Upper lobe of right lung (tissue), 1 donor: ENCODE measurements at regions not wholly inside any gene's neighbourhood (a gene's known extent, or its start where the extent isn't known, plus 50 kb on each side); places are given as distances from the start of the nearest gene placed in this dataset.
A peak's percentile ranks its signal among the peaks of the same experiment; 100 is the strongest.
"Not testable (repeated sequence)": the region's sequence is repeated elsewhere in the genome, so short reads cannot be mapped to it uniquely, and the experiment has no call there.

Experiments
- ATAC-seq: fragments of 200-7000 bp; cut with Tn5 transposase; one replicate; pipeline ENCODE4 v1.9.1; 2020; ENCODE audit warnings: mild to moderate bottlenecking, moderate library complexity
- DNase-seq: peaks from one replicate; pipeline ENCODE4 v3.0.0-alpha.2; 2020
- H3K27ac ChIP-seq: fragments of 200-600 bp; one replicate; pipeline ENCODE4 v1.8.0; 2022
- H3K27me3 ChIP-seq: fragments of 200-600 bp; one replicate; pipeline ENCODE4 v1.8.0; 2022; ENCODE audit warnings: mild to moderate bottlenecking
- H3K36me3 ChIP-seq: fragments of 200-600 bp; one replicate; pipeline ENCODE4 v1.8.0; 2022
- H3K4me1 ChIP-seq: fragments of 200-600 bp; one replicate; pipeline ENCODE4 v1.8.0; 2022
- H3K4me3 ChIP-seq: fragments of 200-600 bp; one replicate; pipeline ENCODE4 v1.8.0; 2022; ENCODE audit warnings: mild to moderate bottlenecking
- H3K9me3 ChIP-seq: fragments of 200-600 bp; one replicate; pipeline ENCODE4 v1.8.0; 2022
- intact Hi-C: fragments of 100-400 bp; cut with DNase I; formaldehyde crosslinking; loops from one replicate; pipeline ENCODE4 v1.11.0; 2022
- TF ChIP-seq, protein P1 (sequence below): fragments of 200-600 bp; IDR thresholded peaks from one replicate; pipeline ENCODE4 v1.8.0; 2022; ENCODE audit warnings: antibody characterized with exemption
- donor health status: DM: no; HTN: yes; CAD: no; lungs with severe emphysema.

DNA sequence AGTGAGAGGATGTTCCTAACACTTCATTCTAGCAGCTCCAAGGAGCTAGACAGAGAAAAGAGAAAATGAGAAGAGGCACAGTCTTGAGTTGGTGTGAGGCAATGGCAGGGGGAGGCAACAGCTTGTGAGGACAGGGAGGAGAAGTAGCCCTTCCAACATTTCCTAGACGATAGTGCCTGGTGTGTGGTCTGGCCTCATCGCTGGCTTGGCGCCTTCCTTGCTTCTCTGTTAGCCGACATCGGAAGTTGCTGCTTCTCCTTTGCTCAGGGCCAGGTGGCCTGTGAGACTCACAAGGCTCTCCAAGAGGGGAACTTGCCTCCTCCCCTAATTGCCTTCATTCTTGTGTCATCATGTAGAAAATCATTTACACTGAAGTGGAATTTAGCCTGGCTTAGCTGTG is 208.7 kb downstream of the MAP2K4 start:
- Histone ChIP-seq H3K27ac (no peak overlapping the region), H3K9me3 (no peaks in the 10 kb centered on the region), H3K27me3 (no peaks in the 10 kb centered on the region), H3K4me3 (no peak overlapping the region), H3K4me1 (no peaks in the 10 kb centered on the region), H3K36me3 (no peaks in the 10 kb centered on the region)
- ATAC-seq = peak; percentile 41
- DNase-seq = no peak
- intact Hi-C loops = no loop called here
- TF ChIP-seq, protein P1, sequence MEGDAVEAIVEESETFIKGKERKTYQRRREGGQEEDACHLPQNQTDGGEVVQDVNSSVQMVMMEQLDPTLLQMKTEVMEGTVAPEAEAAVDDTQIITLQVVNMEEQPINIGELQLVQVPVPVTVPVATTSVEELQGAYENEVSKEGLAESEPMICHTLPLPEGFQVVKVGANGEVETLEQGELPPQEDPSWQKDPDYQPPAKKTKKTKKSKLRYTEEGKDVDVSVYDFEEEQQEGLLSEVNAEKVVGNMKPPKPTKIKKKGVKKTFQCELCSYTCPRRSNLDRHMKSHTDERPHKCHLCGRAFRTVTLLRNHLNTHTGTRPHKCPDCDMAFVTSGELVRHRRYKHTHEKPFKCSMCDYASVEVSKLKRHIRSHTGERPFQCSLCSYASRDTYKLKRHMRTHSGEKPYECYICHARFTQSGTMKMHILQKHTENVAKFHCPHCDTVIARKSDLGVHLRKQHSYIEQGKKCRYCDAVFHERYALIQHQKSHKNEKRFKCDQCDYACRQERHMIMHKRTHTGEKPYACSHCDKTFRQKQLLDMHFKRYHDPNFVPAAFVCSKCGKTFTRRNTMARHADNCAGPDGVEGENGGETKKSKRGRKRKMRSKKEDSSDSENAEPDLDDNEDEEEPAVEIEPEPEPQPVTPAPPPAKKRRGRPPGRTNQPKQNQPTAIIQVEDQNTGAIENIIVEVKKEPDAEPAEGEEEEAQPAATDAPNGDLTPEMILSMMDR = no peak

DNA sequence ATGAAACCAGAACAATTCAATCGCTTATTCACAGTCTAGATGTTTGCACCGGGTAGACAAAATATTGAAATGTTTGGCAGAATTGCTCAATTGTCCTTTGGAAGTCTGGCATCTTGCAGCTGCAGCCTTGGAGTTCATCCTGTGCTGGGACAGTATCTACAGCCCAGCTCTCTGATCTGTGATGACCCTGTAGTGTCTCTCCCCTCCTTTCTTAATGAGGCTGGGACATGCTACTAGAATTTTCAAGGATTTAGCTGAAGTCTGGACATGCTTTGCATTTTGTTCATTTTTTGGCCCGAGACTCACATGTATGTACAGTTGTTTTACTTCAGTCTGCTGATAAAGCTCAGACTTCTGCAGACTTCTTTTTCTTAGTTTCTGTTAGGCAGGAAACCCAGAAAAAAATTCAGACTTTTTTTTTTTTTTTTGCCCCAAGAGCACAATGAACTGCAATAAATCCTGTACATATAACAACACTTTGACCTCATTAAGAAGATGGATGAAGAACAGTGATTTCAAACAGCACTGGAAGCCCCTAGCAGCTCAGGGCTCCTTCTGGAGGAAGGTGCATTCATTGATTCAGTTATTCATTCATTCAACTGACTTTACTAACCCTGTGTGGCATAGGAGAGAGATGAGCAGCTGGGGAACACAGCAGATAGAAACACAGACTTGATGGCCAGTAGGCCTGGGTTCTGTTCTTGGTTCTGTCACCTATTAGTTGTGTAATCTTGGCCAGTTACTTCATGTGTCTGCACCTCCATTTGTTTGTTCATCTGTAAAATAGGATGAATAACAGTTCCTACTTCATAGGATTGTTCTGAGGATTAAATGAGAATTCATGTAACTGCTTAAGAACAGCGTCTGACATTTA is 210.0 kb downstream of the MAP2K4 start:
- TF ChIP-seq, protein P1 = no peak
- no peak overlapping the region for H3K27ac ChIP-seq
- H3K4me3 ChIP-seq = no peak overlapping the region
- DNase-seq (no peak), ATAC-seq (peak; percentile 63)
- H3K27me3 ChIP-seq = no peaks in the 10 kb centered on the region
- intact Hi-C loops = no loop called here
- no peaks in the 10 kb centered on the region for H3K9me3 ChIP-seq
- H3K36me3 ChIP-seq = no peaks in the 10 kb centered on the region
- no peaks in the 10 kb centered on the region for H3K4me1 ChIP-seq

DNA sequence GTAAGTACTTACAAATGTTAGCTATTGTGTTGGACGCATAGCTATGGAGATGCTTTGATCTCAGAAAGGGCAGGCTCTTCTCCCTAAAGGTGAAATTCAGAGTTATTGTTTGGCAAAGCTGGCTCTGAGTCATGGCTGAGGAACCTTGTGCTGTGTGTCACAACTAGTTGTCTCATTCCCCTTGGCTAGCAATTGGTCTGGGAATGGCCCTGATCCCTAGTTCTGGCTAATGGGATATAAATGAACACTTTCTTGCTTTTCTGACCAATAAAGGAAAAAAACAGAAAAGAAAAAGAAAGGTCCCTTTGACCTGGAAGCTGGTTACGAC is 210.6 kb downstream of the MAP2K4 start:
- Histone ChIP-seq H3K27ac (no peak overlapping the region), H3K36me3 (no peaks in the 10 kb centered on the region), H3K9me3 (no peaks in the 10 kb centered on the region), H3K4me3 (no peak overlapping the region), H3K4me1 (no peaks in the 10 kb centered on the region), H3K27me3 (no peaks in the 10 kb centered on the region)
- DNase-seq (no peak), ATAC-seq (no peak)
- intact Hi-C loops = no loop called here
- TF ChIP-seq, protein P1 = no peak

DNA sequence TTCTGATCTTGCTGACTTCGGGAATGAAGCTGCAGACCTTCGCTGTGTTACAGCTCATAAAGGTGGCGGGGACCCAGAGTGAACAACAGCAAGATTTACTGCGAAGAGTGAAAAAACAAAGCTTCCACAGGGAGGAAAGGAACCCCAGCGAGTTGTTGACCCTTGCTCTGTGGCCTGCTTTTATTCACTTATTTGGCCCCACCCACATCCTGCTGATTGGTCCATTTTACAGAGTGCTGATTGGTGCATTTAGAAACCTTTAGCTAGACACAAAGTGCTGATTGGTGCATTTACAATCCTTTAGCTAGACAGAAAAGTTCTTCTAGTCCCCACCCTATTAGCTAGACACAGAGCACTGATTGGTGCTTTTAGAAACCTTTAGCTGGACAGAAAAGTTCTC is 218.3 kb downstream of the MAP2K4 start:
- H3K27me3 ChIP-seq, DNase-seq, H3K4me1 ChIP-seq, intact Hi-C loops, H3K9me3 ChIP-seq, H3K36me3 ChIP-seq, H3K27ac ChIP-seq, ATAC-seq, H3K4me3 ChIP-seq: not testable (repeated sequence)

DNA sequence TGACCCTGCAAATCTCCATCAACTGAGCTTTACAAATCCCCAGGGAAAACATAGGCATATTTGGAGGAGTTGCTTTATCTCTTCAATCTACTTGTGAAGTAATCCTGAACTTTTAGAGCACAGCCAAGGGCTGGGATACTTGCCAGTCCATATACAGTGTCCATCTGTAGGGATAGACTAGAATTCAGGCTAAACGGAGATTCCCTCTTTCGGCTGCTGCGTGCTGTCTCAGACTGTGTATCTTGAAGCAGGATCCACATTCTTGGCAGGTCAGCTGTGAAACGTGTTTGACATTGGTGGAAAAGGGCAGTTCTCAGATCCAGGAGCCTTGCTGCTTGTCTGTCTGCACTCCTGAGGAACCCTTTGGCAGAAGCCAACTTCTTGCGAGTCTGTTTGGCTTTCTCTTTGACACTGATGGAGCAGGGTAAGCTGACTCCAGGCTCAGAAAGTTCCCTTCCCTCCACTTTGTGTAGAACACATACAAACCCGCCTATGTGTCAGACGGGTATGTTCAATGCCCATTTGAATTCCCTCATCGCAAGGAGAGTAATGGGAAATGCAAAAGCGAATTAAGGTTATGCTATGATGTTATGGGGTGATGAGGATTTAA is 221.8 kb downstream of the MAP2K4 start:
- TF ChIP-seq, protein P1 = no peak
- intact Hi-C loops = no loop called here
- Histone ChIP-seq H3K27me3 (peaks cover 11% of the 10 kb centered on the region), H3K9me3 (no peaks in the 10 kb centered on the region), H3K27ac (no peak overlapping the region), H3K36me3 (no peaks in the 10 kb centered on the region), H3K4me1 (no peaks in the 10 kb centered on the region), H3K4me3 (no peak overlapping the region)
- no peak for DNase-seq
- no peak for ATAC-seq

DNA sequence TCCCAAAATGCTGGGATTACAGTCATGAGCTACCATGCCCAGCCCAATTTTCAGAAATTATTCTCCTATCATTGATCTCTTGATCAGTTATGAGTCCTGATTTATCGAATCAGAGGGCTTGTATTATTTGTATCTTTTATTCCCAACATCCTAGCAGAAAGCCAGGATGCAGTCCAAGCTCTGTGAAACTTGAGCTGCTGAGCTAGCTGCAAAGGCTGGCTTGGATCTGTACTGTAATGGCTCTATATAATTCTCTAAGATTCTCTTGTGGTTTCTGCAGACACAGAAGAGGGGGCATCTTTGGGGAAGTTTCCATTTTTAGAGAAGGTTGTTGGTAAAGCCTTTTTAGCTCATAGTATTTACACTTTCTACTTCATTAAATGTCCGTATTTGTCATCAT is 227.1 kb downstream of the MAP2K4 start:
- intact Hi-C loops = no loop called here

More for the DNA sequence above, 227.1 kb downstream of the MAP2K4 start:
- Histone ChIP-seq H3K9me3 (no peaks in the 10 kb centered on the region), H3K27ac (no peak overlapping the region), H3K4me3 (no peak overlapping the region), H3K36me3 (no peaks in the 10 kb centered on the region), H3K4me1 (no peaks in the 10 kb centered on the region), H3K27me3 (peaks cover 18% of the 10 kb centered on the region)
- ATAC-seq (no peak), DNase-seq (no peak)
- TF ChIP-seq, protein P1 = no peak
